ENCODE measurements at regions not wholly inside any gene's neighbourhood (a gene's known extent, or its start where the extent isn't known, plus 50 kb on each side); places are given as distances from the start of the nearest gene placed in this dataset.

- Histone ChIP-seq H3K4me1 (ENCODE audit: control insufficient read depth in 1 of 2, insufficient read depth in 2 of 2, low read depth in 1 of 2, low read length in 1 of 2) (peaks cover 0 to 29% of the 10 kb centered on the region in 2 experiments; a peak in 2 of 4 replicates), H3K79me2 (ENCODE audit: insufficient read depth) (no peaks in the 10 kb centered on the region), H4K20me1 (ENCODE audit: insufficient read depth) (no peaks in the 10 kb centered on the region), H3K9me3 (no peaks in the 10 kb centered on the region), H3F3A (replicated peaks; ENCODE audit: insufficient read depth) (no peaks in the 10 kb centered on the region), H3K9me2 (no peaks in the 10 kb centered on the region), H3K4me3 (ENCODE audit: low read depth in 2 of 2, low read length in 1 of 2) (no peak overlapping the region), H2AFZ (ENCODE audit: low read depth) (no peak overlapping the region), H3K9ac (no peak overlapping the region), H3K4me2 (no peak overlapping the region), H3K27ac (ENCODE audit: low read depth in 2 of 2, low read length in 1 of 2) (no peak overlapping the region), H3K36me3 (replicated peaks in 1 of 2; ENCODE audit: control insufficient read depth in 1 of 2, insufficient read depth in 2 of 2, low read length in 1 of 2) (no peaks in the 10 kb centered on the region), H3K27me3 (ENCODE audit: insufficient read depth) (no peaks in the 10 kb centered on the region)
- TF ChIP-seq RFX5 (IDR thresholded peaks at IDR 0.05; ENCODE audit: low read length) = no peak
- TF ChIP-seq, protein P1, sequence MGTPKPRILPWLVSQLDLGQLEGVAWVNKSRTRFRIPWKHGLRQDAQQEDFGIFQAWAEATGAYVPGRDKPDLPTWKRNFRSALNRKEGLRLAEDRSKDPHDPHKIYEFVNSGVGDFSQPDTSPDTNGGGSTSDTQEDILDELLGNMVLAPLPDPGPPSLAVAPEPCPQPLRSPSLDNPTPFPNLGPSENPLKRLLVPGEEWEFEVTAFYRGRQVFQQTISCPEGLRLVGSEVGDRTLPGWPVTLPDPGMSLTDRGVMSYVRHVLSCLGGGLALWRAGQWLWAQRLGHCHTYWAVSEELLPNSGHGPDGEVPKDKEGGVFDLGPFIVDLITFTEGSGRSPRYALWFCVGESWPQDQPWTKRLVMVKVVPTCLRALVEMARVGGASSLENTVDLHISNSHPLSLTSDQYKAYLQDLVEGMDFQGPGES (IDR thresholded peaks at IDR 0.05; ENCODE audit: low read depth, low read length) = no peak
- ChIA-PET CTCF (no interaction called here), POLR2A (interaction anchor here (0.6 kb wide), 1 partner anchor 336 kb away, joined by 5 read pairs; no protein-coding TSS in a partner anchor)
- DNase-seq = no peak
- WGBS (ENCODE audit: low lambda C conversion rate) = 27% methylated on average over 6 of the region's 6 CpGs
These were observed 309.2 kb downstream of the FGFR2 start for GRCh38 chr10:121288864-121289661.

GRCh38 chr10:121289800-121290199 lies 308.4 kb downstream of the FGFR2 start:
- POLR2A ChIA-PET = no interaction called here
- Histone ChIP-seq H3K36me3 (replicated peaks in 1 of 2; ENCODE audit: control insufficient read depth in 1 of 2, insufficient read depth in 2 of 2, low read length in 1 of 2) (no peaks in the 10 kb centered on the region), H2AFZ (ENCODE audit: low read depth) (no peak overlapping the region), H3K4me1 (ENCODE audit: control insufficient read depth in 1 of 2, insufficient read depth in 2 of 2, low read depth in 1 of 2, low read length in 1 of 2) (peaks cover 0 to 22% of the 10 kb centered on the region in 2 experiments; a peak in 2 of 4 replicates), H3K4me3 (ENCODE audit: low read depth in 2 of 2, low read length in 1 of 2) (no peak overlapping the region), H3K27ac (ENCODE audit: low read depth in 2 of 2, low read length in 1 of 2) (no peak overlapping the region), H3K9me3 (no peaks in the 10 kb centered on the region), H3K27me3 (ENCODE audit: insufficient read depth) (no peaks in the 10 kb centered on the region), H3K4me2 (no peak overlapping the region), H3F3A (replicated peaks; ENCODE audit: insufficient read depth) (no peaks in the 10 kb centered on the region), H3K9me2 (no peaks in the 10 kb centered on the region), H4K20me1 (ENCODE audit: insufficient read depth) (no peaks in the 10 kb centered on the region), H3K79me2 (ENCODE audit: insufficient read depth) (no peaks in the 10 kb centered on the region), H3K9ac (no peak overlapping the region)
- TF ChIP-seq NRF1 (IDR thresholded peaks at IDR 0.05; ENCODE audit: low read depth, low read length) (no peak), TCF12 (IDR thresholded peaks at IDR 0.05) (no peak), CHD2 (IDR thresholded peaks at IDR 0.05; ENCODE audit: low read length, partially characterized antibody) (no peak)
- DNase-seq = no peak
- CTCF ChIA-PET = no interaction called here
- 41% methylated on average over 4 of the region's 4 CpGs for WGBS (ENCODE audit: low lambda C conversion rate)

DNA sequence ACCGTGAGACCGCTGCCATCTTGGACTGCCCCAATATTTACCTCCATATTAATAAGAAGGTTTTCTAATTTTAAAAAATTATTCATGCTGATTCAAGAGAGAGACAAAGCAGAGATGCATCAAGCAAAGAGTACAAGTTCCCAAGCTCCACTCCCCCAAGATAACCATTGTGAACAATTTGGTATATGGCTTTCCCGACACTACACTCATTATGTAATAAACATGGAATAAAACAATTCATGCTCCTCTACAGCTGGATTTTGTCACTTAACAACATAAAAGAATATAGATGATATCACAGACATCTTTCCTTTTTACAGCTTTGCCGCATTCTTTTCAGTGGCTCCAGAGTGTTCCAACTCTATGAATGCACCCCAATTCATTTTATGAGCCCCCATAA lies 307.6 kb downstream of the FGFR2 start:
- Histone ChIP-seq H3F3A (replicated peaks; ENCODE audit: insufficient read depth) (no peaks in the 10 kb centered on the region), H3K36me3 (replicated peaks in 1 of 2; ENCODE audit: control insufficient read depth in 1 of 2, insufficient read depth in 2 of 2, low read length in 1 of 2) (no peaks in the 10 kb centered on the region), H4K20me1 (ENCODE audit: insufficient read depth) (no peaks in the 10 kb centered on the region), H3K4me3 (ENCODE audit: low read depth in 2 of 2, low read length in 1 of 2) (no peak overlapping the region), H3K9me2 (no peaks in the 10 kb centered on the region), H3K9ac (no peak overlapping the region), H2AFZ (ENCODE audit: low read depth) (no peak overlapping the region), H3K79me2 (ENCODE audit: insufficient read depth) (no peaks in the 10 kb centered on the region), H3K9me3 (no peaks in the 10 kb centered on the region), H3K4me1 (ENCODE audit: control insufficient read depth in 1 of 2, insufficient read depth in 2 of 2, low read depth in 1 of 2, low read length in 1 of 2) (peaks cover 0 to 15% of the 10 kb centered on the region in 2 experiments; a peak in 2 of 4 replicates), H3K4me2 (no peak overlapping the region), H3K27ac (ENCODE audit: low read depth in 2 of 2, low read length in 1 of 2) (no peak overlapping the region), H3K27me3 (ENCODE audit: insufficient read depth) (no peaks in the 10 kb centered on the region)
- WGBS (ENCODE audit: low lambda C conversion rate) = 44% methylated on average over 4 of the region's 4 CpGs
- no peak for TF ChIP-seq GATA2 (CRISPR knock-in tag; IDR thresholded peaks at IDR 0.05)
- TF ChIP-seq ELF1 (IDR thresholded peaks at IDR 0.05) = no peak
- no peak for TF ChIP-seq YY1 (IDR thresholded peaks at IDR 0.05; ENCODE audit: low read depth)
- TF ChIP-seq FOXJ3 (CRISPR knock-in tag; IDR thresholded peaks at IDR 0.05) = no peak
- no peak for TF ChIP-seq FOXM1 (IDR thresholded peaks at IDR 0.05; ENCODE audit: low read depth)
- no peak for TF ChIP-seq POLR2AphosphoS5 (IDR thresholded peaks at IDR 0.05; ENCODE audit: low read depth, low read length)
- TF ChIP-seq, protein P2, sequence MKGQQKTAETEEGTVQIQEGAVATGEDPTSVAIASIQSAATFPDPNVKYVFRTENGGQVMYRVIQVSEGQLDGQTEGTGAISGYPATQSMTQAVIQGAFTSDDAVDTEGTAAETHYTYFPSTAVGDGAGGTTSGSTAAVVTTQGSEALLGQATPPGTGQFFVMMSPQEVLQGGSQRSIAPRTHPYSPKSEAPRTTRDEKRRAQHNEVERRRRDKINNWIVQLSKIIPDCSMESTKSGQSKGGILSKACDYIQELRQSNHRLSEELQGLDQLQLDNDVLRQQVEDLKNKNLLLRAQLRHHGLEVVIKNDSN (IDR thresholded peaks at IDR 0.05; ENCODE audit: borderline replicate concordance, low read depth) = no peak
- no peak for TF ChIP-seq TCF12 (IDR thresholded peaks at IDR 0.05)
- TF ChIP-seq NFIC (IDR thresholded peaks at IDR 0.05; ENCODE audit: borderline replicate concordance) = no peak
- TF ChIP-seq PBX3 (IDR thresholded peaks at IDR 0.05) = no peak
- ChIA-PET CTCF (no interaction called here), POLR2A (no interaction called here)
- DNase-seq = no peak

Measured in SK-N-SH (cell line).